HL-60 (cell line): ENCODE measurements at regions not wholly inside any gene's neighbourhood (a gene's known extent, or its start where the extent isn't known, plus 50 kb on each side); places are given as distances from the start of the nearest gene placed in this dataset.

Source experiments
- DNase-seq, 2 experiments: peaks; one replicate each; pipeline ENCODE4 v3.0.0-alpha.2; 2010 to 2020; ENCODE audit warnings: low read depth in 1 of 2, low spot score in 1 of 2
- H3K27ac ChIP-seq: fragments of 250-450 bp; sonication (Bioruptor Pico); replicated peaks from 2 replicates; pipeline ENCODE4 v1.5.1; 2020; ENCODE audit warnings: mild to moderate bottlenecking, moderate library complexity
- H3K27me3 ChIP-seq: fragments of 250-450 bp; sonication (Bioruptor Pico); 2 replicates; pipeline ENCODE4 v1.5.1; 2021; ENCODE audit warnings: mild to moderate bottlenecking, moderate library complexity; ENCODE audit not compliant: insufficient read depth, poor library complexity, severe bottlenecking
- H3K4me3 ChIP-seq: replicated peaks from 2 replicates; pipeline ENCODE4 v1.5.1; 2011; ENCODE audit warnings: mild to moderate bottlenecking, control low read depth, low read length; ENCODE audit not compliant: insufficient read depth
- GABPA ChIP-seq: IDR thresholded peaks from 2 replicates; pipeline ENCODE4 v1.6.1; 2012; ENCODE audit warnings: low read depth
- POLR2AphosphoS5 ChIP-seq: IDR thresholded peaks from 2 replicates; pipeline ENCODE4 v1.6.1; 2012; ENCODE audit warnings: low read depth
- REST ChIP-seq: IDR thresholded peaks from 2 replicates; pipeline ENCODE4 v1.6.1; 2012; ENCODE audit warnings: low read depth; ENCODE audit not compliant: insufficient replicate concordance
- SPI1 ChIP-seq: IDR thresholded peaks from 2 replicates; pipeline ENCODE4 v1.6.1; 2012; ENCODE audit warnings: low read depth, mild to moderate bottlenecking, borderline replicate concordance
- TF ChIP-seq, protein P1 (sequence below): IDR thresholded peaks from one replicate; pipeline ENCODE4 v1.5.1; 2011; ENCODE audit warnings: low read length, control low read depth, inconsistent platforms; ENCODE audit not compliant: insufficient read depth

DNA sequence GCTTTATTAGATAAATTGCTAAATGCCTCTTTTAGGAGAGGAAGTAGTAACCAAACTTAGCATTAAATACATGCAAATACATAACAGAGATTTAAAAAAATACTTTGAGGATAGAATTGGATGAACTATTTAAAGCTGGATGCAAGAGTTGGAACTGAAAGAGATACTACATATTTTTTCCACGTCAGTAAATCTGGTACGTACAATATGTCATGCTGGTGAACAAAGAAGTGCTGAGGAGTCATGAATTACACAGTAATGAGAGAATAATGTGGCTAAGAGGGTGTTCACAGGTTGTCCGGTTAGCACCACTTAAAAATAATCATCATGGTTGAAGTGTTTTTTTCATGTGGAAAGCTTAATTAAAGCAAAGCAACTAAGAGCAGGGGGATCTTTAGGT is 184.1 kb upstream of the FRMPD4 start:
- no peak overlapping the region for H3K4me3 ChIP-seq
- no peak for DNase-seq
- no peaks in the 10 kb centered on the region for H3K27me3 ChIP-seq
- TF ChIP-seq REST = no peak
- no peak for TF ChIP-seq SPI1
- no peak for TF ChIP-seq POLR2AphosphoS5
- TF ChIP-seq, protein P1, sequence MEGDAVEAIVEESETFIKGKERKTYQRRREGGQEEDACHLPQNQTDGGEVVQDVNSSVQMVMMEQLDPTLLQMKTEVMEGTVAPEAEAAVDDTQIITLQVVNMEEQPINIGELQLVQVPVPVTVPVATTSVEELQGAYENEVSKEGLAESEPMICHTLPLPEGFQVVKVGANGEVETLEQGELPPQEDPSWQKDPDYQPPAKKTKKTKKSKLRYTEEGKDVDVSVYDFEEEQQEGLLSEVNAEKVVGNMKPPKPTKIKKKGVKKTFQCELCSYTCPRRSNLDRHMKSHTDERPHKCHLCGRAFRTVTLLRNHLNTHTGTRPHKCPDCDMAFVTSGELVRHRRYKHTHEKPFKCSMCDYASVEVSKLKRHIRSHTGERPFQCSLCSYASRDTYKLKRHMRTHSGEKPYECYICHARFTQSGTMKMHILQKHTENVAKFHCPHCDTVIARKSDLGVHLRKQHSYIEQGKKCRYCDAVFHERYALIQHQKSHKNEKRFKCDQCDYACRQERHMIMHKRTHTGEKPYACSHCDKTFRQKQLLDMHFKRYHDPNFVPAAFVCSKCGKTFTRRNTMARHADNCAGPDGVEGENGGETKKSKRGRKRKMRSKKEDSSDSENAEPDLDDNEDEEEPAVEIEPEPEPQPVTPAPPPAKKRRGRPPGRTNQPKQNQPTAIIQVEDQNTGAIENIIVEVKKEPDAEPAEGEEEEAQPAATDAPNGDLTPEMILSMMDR = no peak
- no peak for TF ChIP-seq GABPA
- H3K27ac ChIP-seq = no peak overlapping the region

- Histone ChIP-seq H3K27ac (no peak overlapping the region), H3K27me3 (no peaks in the 10 kb centered on the region), H3K4me3 (no peak overlapping the region)
- TF ChIP-seq REST (no peak), GABPA (no peak), POLR2AphosphoS5 (no peak)
- TF ChIP-seq, protein P1 = no peak
- DNase-seq = no peak
These were observed 178.2 kb upstream of the FRMPD4 start for GRCh38 chrX:11960031-11960430.

DNA sequence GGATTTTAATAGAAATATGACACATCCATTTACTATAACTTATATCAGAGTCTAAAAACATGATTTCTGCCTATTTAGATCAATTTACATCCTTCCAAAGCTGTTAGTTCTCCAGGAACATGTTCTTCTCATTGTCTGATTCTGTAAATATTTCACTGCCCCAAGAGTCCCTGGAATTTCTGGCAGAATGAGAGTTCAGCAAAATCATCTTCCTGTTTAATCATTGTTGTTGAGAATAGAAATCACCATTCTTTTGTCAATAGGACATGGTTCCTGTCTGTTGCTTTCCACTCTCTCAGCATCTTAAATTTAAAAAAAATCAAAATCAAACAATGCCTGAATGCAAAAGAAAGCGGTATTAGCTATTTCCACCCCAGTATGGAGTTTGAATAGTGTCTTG is 172.8 kb upstream of the FRMPD4 start:
- H3K4me3 ChIP-seq = no peak overlapping the region
- TF ChIP-seq SPI1 = no peak
- no peak for TF ChIP-seq GABPA
- TF ChIP-seq REST = no peak
- TF ChIP-seq, protein P1 = no peak
- no peak for TF ChIP-seq POLR2AphosphoS5
- no peaks in the 10 kb centered on the region for H3K27me3 ChIP-seq
- no peak overlapping the region for H3K27ac ChIP-seq
- DNase-seq = no peak
